ENCODE measurements at regions not wholly inside any gene's neighbourhood (a gene's known extent, or its start where the extent isn't known, plus 50 kb on each side); places are given as distances from the start of the nearest gene placed in this dataset.

DNA sequence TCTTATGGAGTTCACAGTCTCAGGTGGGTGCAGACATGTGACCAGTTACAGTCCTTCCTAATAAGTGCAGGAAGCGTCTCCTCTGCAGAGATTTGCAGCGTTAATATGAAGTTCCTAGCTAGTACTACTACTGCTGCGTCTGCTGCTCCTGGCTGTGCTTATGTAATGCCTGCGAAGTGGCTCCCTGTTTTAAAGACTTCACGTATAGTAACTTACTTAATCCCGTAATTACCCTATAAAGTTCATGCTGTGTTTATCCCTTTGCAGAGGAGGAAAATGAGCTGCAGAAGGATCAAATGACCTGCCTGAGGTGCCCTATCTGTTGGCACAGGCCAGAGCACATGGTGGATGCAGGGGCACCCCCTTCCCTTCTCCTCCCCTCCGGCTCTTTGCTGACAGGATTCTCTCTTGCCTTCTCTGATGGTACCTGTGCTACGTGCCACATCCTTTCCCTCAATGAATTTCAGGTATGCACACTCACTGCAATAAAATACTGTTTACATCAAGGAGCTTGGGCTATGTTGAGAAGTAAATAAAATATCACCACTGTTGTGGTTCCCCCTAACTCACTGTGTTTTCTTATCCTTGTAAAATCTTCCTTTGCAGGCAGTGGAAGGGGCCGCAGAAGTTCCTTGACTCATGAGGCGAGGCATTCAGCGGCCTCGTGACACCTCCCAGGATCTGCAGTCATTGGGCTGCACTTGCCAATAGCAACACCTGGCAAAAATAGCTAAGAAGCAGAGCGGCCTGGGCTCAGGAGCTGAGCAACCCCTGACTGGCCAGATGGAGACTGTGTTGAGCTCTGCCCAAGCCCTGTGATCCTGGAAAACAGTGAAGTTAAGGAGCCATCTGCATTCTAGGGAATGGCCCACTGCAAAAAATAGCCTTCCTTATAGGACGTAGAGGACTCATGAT lies 188.9 kb upstream of the ATP10A start (continued):
- TF ChIP-seq FOXS1 (CRISPR knock-in tag; IDR thresholded peaks at IDR 0.05) (no peak), NFE2L2 (conservative IDR thresholded peaks at IDR 0.05; ENCODE audit: low read length) (no peak), MAZ (IDR thresholded peaks at IDR 0.05; ENCODE audit: borderline replicate concordance, low read depth, low read length) (no peak), POLR2AphosphoS2 (conservative IDR thresholded peaks at IDR 0.05; ENCODE audit: low read length) (no peak)

DNA sequence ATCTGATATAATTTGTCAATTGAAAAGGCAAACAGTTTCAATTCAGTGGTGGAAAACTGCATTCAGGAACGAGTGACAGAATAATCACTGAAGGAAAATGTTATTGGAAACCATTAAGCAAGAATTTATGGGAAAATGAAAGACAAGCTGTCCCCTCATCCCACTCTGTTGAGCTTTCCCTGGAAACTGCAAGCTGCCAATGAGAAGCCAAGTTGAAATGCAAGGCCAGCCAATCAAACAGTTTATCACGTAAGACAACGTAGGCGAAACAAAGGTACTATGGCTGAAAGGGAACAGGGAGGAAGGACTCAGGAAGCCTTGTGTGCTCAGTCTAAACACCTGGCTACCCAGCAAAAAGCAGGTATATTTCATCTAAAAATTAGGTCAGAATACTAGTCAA lies 187.9 kb upstream of the ATP10A start:
- H3K9me3 ChIP-seq = no peaks in the 10 kb centered on the region
- TF ChIP-seq ESRRA (IDR thresholded peaks at IDR 0.05; ENCODE audit: borderline replicate concordance, low read length) (no peak), CHD2 (IDR thresholded peaks at IDR 0.05; ENCODE audit: low read length, partially characterized antibody) (no peak), ZFP36 (IDR thresholded peaks at IDR 0.05; ENCODE audit: borderline replicate concordance, partially characterized antibody) (no peak)
- ATAC-seq (no peak), FAIRE-seq (no peak), DNase-seq (ENCODE audit: low read depth in 1 of 2, low spot score in 1 of 2) (no peak)
- 45% methylated on average over 4 of the region's 4 CpGs for WGBS (ENCODE audit: missing lambda C conversion rate)
- ChIA-PET CTCF (no interaction called here), POLR2A (no interaction called here)
- H3K4me1 ChIP-seq = no peaks in the 10 kb centered on the region
- no peak overlapping the region for H3K4me3 ChIP-seq
- H3K27ac ChIP-seq = no peak overlapping the region
- no peak overlapping the region for H3K4me2 ChIP-seq

DNA sequence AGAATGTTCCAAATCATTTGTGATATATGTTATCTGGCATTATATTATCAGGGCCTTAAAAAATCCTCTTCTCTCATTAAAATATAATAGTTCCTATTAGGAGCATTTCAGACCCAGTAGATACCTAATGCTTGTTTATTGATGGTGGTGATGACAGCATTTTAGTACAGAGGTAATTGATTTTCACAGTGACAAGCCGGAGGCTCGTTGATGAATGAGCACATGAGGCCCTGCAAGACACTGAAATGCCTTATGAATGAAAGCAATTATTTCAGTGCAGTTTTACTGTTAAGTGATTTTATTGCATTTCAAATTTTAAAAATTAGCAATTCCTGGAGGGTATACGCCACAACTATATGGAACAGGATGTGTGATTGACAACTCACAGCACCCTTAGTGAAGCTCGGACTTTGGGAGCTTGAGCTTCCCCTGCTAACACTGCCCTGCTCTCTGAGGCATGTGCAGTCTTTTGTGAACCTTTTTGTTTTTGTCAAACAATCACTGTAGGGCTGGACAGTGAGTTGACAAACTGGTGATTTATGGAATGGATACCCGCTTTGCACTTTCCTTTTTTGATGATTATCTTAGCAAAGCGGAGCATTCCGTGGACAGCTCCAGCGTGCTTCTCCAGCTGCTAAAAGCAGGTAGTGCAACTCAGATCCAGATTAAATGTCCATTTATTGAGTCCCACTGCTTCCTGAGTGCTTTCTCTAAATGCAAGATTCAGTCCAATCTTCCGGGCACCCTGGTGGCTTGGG lies 187.0 kb upstream of the ATP10A start:
- no peak for ATAC-seq

DNA sequence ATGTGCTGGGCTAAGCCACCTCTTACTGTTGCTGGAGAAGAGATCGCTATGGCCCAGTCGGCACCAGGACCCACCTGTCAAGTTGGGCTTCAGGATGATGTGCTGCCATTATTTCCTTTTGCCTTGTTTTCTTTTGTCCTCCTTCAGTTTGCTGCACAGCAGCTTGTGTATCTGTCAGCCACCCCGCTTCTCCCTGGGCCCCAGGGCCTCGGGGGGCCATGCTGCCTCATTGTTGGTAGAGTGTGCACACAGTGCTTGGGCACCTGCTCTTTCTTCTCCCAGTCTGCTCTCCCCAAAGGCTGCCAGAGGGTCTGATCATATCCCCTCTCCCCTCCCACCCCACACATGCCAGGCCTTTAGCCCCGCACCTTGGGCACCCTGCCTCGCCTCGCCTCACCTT lies 185.5 kb upstream of the ATP10A start:
- ATAC-seq (no peak), DNase-seq (ENCODE audit: low read depth in 1 of 2, low spot score in 1 of 2) (no peak), FAIRE-seq (no peak)
- Histone ChIP-seq H3K9me3 (no peaks in the 10 kb centered on the region), H3K27ac (no peak overlapping the region), H3K4me1 (no peaks in the 10 kb centered on the region), H3K4me2 (no peak overlapping the region), H3K4me3 (no peak overlapping the region)
- ChIA-PET CTCF (interaction anchor here (0.6 kb wide), 1 partner anchor 77 kb away, joined by 3 read pairs; no protein-coding TSS in a partner anchor), POLR2A (no interaction called here)
- WGBS (ENCODE audit: missing lambda C conversion rate) = 61% methylated on average over 5 of the region's 7 CpGs
- TF ChIP-seq POLR2AphosphoS2 (conservative IDR thresholded peaks at IDR 0.05; ENCODE audit: low read length) = no peak
- TF ChIP-seq CHD4 (IDR thresholded peaks at IDR 0.05; ENCODE audit: borderline replicate concordance) = no peak
- no peak for TF ChIP-seq MAFK (IDR thresholded peaks at IDR 0.05; ENCODE audit: partially characterized antibody)
- TF ChIP-seq ZC3H11A (IDR thresholded peaks at IDR 0.05) = no peak
- TF ChIP-seq RCOR1 (IDR thresholded peaks at IDR 0.05; ENCODE audit: low read depth, low read length) = no peak
- TF ChIP-seq, protein P1, sequence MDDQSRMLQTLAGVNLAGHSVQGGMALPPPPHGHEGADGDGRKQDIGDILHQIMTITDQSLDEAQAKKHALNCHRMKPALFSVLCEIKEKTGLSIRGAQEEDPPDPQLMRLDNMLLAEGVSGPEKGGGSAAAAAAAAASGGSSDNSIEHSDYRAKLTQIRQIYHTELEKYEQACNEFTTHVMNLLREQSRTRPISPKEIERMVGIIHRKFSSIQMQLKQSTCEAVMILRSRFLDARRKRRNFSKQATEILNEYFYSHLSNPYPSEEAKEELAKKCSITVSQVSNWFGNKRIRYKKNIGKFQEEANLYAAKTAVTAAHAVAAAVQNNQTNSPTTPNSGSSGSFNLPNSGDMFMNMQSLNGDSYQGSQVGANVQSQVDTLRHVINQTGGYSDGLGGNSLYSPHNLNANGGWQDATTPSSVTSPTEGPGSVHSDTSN (IDR thresholded peaks at IDR 0.05) = no peak
- TF ChIP-seq CBX8 (IDR thresholded peaks at IDR 0.05) = no peak
- TF ChIP-seq NFE2L2 (conservative IDR thresholded peaks at IDR 0.05; ENCODE audit: low read length) = no peak
- TF ChIP-seq CEBPB (IDR thresholded peaks at IDR 0.05) = no peak
- TF ChIP-seq ZSCAN20 (CRISPR knock-in tag; IDR thresholded peaks at IDR 0.05) = no peak
- TF ChIP-seq NR3C1 (IDR thresholded peaks at IDR 0.05) = no peak
- no peak for TF ChIP-seq ZFP36 (IDR thresholded peaks at IDR 0.05; ENCODE audit: borderline replicate concordance, partially characterized antibody)
- TF ChIP-seq, protein P2, sequence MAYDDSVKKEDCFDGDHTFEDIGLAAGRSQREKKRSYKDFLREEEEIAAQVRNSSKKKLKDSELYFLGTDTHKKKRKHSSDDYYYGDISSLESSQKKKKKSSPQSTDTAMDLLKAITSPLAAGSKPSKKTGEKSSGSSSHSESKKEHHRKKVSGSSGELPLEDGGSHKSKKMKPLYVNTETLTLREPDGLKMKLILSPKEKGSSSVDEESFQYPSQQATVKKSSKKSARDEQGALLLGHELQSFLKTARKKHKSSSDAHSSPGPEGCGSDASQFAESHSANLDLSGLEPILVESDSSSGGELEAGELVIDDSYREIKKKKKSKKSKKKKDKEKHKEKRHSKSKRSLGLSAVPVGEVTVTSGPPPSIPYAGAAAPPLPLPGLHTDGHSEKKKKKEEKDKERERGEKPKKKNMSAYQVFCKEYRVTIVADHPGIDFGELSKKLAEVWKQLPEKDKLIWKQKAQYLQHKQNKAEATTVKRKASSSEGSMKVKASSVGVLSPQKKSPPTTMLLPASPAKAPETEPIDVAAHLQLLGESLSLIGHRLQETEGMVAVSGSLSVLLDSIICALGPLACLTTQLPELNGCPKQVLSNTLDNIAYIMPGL (CRISPR knock-in tag; IDR thresholded peaks at IDR 0.05; ENCODE audit: borderline replicate concordance) = no peak
- no peak for TF ChIP-seq PHF8 (IDR thresholded peaks at IDR 0.05; ENCODE audit: borderline replicate concordance, low read depth)
- TF ChIP-seq CHD2 (IDR thresholded peaks at IDR 0.05; ENCODE audit: low read length, partially characterized antibody) = no peak

More for the DNA sequence above, 187.0 kb upstream of the ATP10A start:
- CTCF ChIA-PET = no interaction called here
- TF ChIP-seq FOSL2 (IDR thresholded peaks at IDR 0.05) (no peak), FOSL2 (CRISPR knock-in tag; IDR thresholded peaks at IDR 0.05) (no peak), TP53 (CRISPR knock-in tag; IDR thresholded peaks at IDR 0.05) (no peak), CBX2 (IDR thresholded peaks at IDR 0.05; ENCODE audit: borderline replicate concordance, low read depth) (no peak), POLR2AphosphoS2 (conservative IDR thresholded peaks at IDR 0.05; ENCODE audit: low read length) (no peak)
- POLR2A ChIA-PET = no interaction called here
- 64% methylated on average over 8 of the region's 9 CpGs for WGBS (ENCODE audit: missing lambda C conversion rate)
- no peak for FAIRE-seq
- no peak for DNase-seq (ENCODE audit: low read depth in 1 of 2, low spot score in 1 of 2)
- H3K27ac ChIP-seq = no peak overlapping the region
- no peak overlapping the region for H3K4me2 ChIP-seq
- H3K9me3 ChIP-seq = no peaks in the 10 kb centered on the region
- H3K4me3 ChIP-seq = no peak overlapping the region
- no peaks in the 10 kb centered on the region for H3K4me1 ChIP-seq

All from A549 (cell line).